GM21367 (cell line): ENCODE measurements at regions not wholly inside any gene's neighbourhood (a gene's known extent, or its start where the extent isn't known, plus 50 kb on each side); places are given as distances from the start of the nearest gene placed in this dataset.
"Not testable (repeated sequence)": the region's sequence is repeated elsewhere in the genome, so short reads cannot be mapped to it uniquely, and the experiment has no call there.

Experiments used
- ATAC-seq: cut with Tn5 transposase; IDR thresholded peaks from one replicate; pipeline ENCODE4 v1.9.1; 2021; ENCODE audit not compliant: unreplicated experiment

DNA sequence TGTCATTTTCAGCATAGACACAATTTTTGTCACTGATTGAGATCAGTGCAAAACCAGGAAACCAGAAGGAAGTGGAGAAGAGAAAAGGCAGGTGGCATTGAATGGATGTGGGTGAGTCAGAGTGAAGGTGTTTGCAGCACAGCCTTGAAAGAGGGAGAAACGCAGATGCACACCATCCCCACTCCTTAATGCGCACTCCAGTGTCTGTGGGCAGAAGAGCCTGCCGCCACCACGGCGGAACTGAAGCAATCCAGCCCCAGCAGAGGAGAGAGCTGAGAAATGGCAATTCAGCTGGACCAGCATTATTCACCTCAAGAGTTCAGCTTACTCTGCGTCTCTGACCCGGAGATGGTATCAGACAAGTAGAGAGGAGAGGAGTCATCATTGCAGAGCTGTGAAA is 393.1 kb upstream of the FRG1 start:
- ATAC-seq: no peak

- no peak for ATAC-seq
Measured at GRCh38 chr4:189548484-189549125, 392.1 kb upstream of the FRG1 start.

- ATAC-seq: not testable (repeated sequence)
Measured at GRCh38 chr4:189551931-189552670, 388.6 kb upstream of the FRG1 start.

GRCh38 chr4:189560605-189561004 is 380.1 kb upstream of the FRG1 start:
- ATAC-seq: not testable (repeated sequence)

GRCh38 chr4:189563751-189564150 is 376.9 kb upstream of the FRG1 start:
- ATAC-seq: not testable (repeated sequence)

GRCh38 chr4:189566271-189566670 is 374.4 kb upstream of the FRG1 start:
- ATAC-seq: not testable (repeated sequence)

DNA sequence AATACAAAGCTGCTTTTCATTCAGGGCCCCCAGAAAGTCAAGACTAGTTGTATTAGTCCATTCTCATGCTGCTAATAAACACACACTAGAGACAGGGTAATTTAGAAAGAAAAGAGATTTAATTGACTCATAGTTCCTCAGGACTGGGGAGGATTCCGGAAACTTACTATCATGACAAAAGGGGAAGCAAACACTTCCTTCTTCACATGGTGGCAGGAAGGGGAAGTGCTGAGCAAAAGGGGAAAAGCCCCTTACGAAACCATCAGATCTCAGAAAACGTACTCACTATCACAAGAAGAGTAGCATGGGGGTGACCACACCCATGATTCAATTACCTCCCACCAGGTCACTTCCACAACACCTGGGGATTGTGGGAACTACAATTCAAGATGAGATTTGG is 373.8 kb upstream of the FRG1 start:
- not testable (repeated sequence) for ATAC-seq

- not testable (repeated sequence) for ATAC-seq
Measured at GRCh38 chr4:189579645-189580044, 361.0 kb upstream of the FRG1 start.

- ATAC-seq: not testable (repeated sequence)
Measured at GRCh38 chr4:189586908-189587632, 353.6 kb upstream of the FRG1 start.

DNA sequence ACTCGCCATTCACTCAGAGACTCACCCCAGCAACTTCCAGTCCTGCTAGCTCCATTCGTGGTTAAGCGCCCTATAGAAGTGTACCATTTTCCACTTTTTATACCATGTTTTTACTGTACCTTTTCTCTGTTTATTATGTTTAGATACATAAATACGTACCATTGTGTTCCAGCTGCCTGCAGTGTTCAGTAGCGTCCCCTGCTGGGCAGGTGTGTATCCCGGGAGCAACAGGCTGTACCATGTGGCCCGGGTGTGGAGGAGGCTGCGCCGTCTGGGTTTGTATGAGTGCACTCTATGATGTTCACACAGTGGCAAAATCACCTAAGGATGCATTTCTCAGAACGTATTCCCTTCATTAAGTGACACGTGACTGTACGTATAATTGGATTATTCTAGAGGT is 351.5 kb upstream of the FRG1 start:
- ATAC-seq: not testable (repeated sequence)

- no peak for ATAC-seq
Measured at GRCh38 chr4:189592890-189593289, 347.8 kb upstream of the FRG1 start.

- no peak for ATAC-seq
Measured at GRCh38 chr4:189597341-189597740, 343.3 kb upstream of the FRG1 start.

- no peak for ATAC-seq
Measured at GRCh38 chr4:189600264-189600663, 340.4 kb upstream of the FRG1 start.

DNA sequence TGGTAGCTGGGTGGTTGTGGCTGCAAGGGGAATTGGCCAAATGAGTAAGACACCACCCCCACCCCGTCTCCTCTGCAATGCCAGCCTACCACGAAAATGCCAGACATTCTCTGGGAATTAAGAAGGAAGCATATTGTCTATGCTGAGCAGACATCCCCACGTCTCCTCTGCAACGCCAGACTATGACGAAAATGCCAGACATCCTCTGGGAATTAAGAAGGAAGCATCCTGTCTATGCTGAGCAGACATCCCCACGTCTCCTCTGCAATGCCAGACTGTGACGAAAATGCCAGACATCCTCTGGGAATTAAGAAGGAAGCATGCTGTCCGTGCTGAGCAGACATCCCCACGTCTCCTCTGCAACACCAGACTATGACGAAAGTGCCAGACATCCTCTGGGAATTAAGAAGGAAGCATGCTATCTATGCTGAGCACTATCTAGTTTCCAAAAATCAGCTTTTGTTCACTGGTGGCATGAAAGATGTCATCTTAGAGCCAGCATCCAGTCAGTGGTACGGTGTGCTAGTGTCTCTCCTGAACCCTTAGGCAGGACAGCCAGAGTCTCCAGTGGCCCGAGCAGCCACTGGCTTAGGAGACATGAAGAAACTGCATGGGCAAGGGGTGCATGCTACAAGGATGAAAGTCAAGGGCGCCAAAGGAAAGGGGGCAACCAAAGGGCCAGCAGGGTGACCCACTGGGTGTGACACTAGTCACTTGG is 339.8 kb upstream of the FRG1 start:
- no peak for ATAC-seq

- not testable (repeated sequence) for ATAC-seq
Measured at GRCh38 chr4:189602827-189603226, 337.8 kb upstream of the FRG1 start.

- not testable (repeated sequence) for ATAC-seq
Measured at GRCh38 chr4:189610571-189610970, 330.1 kb upstream of the FRG1 start.

DNA sequence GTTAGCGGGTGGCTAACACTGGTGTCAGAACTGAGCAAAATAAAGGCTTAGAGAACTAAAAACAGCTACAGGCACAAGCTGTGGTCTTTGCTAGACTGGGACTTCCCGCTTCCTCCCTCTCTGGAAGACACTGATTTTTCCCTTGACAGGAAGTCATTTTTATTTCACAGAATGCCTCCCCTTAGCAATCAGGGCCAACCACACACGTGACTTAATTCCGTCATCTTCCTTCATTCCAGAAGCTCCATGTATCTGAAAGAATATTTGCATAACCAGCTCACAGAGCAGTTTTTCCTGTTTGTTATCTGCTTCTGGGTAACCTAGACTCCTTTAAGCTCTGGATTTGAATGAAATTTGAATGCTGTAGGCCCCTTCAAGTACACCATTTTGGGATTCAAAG is 327.5 kb upstream of the FRG1 start:
- ATAC-seq: no peak

GRCh38 chr4:189615217-189615663 is 325.4 kb upstream of the FRG1 start:
- ATAC-seq: no peak

GRCh38 chr4:189617741-189618140 is 322.9 kb upstream of the FRG1 start:
- not testable (repeated sequence) for ATAC-seq

GRCh38 chr4:189619441-189620250 is 321.0 kb upstream of the FRG1 start:
- ATAC-seq: not testable (repeated sequence)
